CD14-positive monocyte (primary cell): ENCODE measurements at regions not wholly inside any gene's neighbourhood (a gene's known extent, or its start where the extent isn't known, plus 50 kb on each side); places are given as distances from the start of the nearest gene placed in this dataset.

Experiments used
- DNase-seq, 3 donors: peaks; one replicate each; pipeline ENCODE4 v3.0.0-alpha.2; 2011 to 2022
- H2AFZ ChIP-seq: 2 replicates; pipeline ENCODE4 v1.6.0; 2012; ENCODE audit warnings: mild to moderate bottlenecking, low read depth, low read length, inconsistent platforms; ENCODE audit not compliant: insufficient read depth, poor library complexity, severe bottlenecking
- H3K27ac ChIP-seq, 2 donors: 1 replicate in 1 of 2; 2 replicates in 1 of 2; pipeline ENCODE4 v1.5.1; 2012 to 2013; ENCODE audit warnings: low read length in 2 of 2, control low read depth in 1 of 2, inconsistent platforms in 1 of 2, low read depth in 1 of 2, mild to moderate bottlenecking in 1 of 2
- H3K27me3 ChIP-seq, 2 donors: one replicate each; pipeline versions ENCODE4 v1.6.0 to v1.6.1; 2011 to 2013; ENCODE audit warnings: low read length in 2 of 2; ENCODE audit not compliant: control insufficient read depth in 2 of 2, insufficient read depth in 2 of 2
- H3K36me3 ChIP-seq, 2 donors: replicated peaks in 1 of 2; 1 replicate in 1 of 2; 2 replicates in 1 of 2; pipeline versions ENCODE4 v1.5.1 to v1.6.1; 2012 to 2013; ENCODE audit warnings: low read length in 2 of 2, control low read depth in 1 of 2, inconsistent platforms in 1 of 2, mild to moderate bottlenecking in 1 of 2; ENCODE audit not compliant: insufficient read depth in 2 of 2, control insufficient read depth in 1 of 2
- H3K4me1 ChIP-seq, 2 donors: 1 replicate in 1 of 2; 2 replicates in 1 of 2; pipeline versions ENCODE4 v1.5.1 to v1.6.1; 2012 to 2013; ENCODE audit warnings: low read length in 2 of 2, control low read depth in 1 of 2, inconsistent platforms in 1 of 2, mild to moderate bottlenecking in 1 of 2, moderate library complexity in 1 of 2; ENCODE audit not compliant: insufficient read depth in 2 of 2, control insufficient read depth in 1 of 2
- H3K4me2 ChIP-seq: replicated peaks from 2 replicates; pipeline ENCODE3; 2012; ENCODE audit warnings: low read length, moderate library complexity, mild to moderate bottlenecking; ENCODE audit not compliant: poor library complexity, severe bottlenecking; ENCODE audit errors: extremely low read depth
- H3K4me3 ChIP-seq, 3 experiments: fragments of 200-600 bp in 1 of 3; sonication (generic) in 1 of 3; replicated peaks in 1 of 3; 1 replicate in 2 of 3; 2 replicates in 1 of 3; pipeline ENCODE4 v1.5.1; 2011 to 2013; ENCODE audit warnings: low read length in 3 of 3, mild to moderate bottlenecking in 3 of 3, control low read depth in 2 of 3, low read depth in 2 of 3, inconsistent platforms in 1 of 3, moderate library complexity in 1 of 3
- H3K79me2 ChIP-seq: 2 replicates; pipeline ENCODE4 v1.6.0; 2012; ENCODE audit warnings: mild to moderate bottlenecking, control low read depth, inconsistent platforms, low read length, moderate library complexity; ENCODE audit not compliant: insufficient read depth
- H3K9ac ChIP-seq: 2 replicates; pipeline ENCODE4 v1.6.0; 2017; ENCODE audit warnings: low read length, mild to moderate bottlenecking; ENCODE audit not compliant: insufficient read depth, poor library complexity, severe bottlenecking
- H3K9me3 ChIP-seq, 2 donors: replicated peaks in 1 of 2; 1 replicate in 1 of 2; 2 replicates in 1 of 2; pipeline versions ENCODE4 v1.5.1 to v1.6.1; 2012 to 2013; ENCODE audit warnings: low read length in 2 of 2, control low read depth in 1 of 2; ENCODE audit not compliant: control insufficient read depth in 1 of 2, insufficient read depth in 1 of 2
- H4K20me1 ChIP-seq: 2 replicates; pipeline ENCODE4 v1.6.0; 2012; ENCODE audit warnings: mild to moderate bottlenecking, low read length, control low read depth, moderate library complexity; ENCODE audit not compliant: insufficient read depth
- H3K27ac Mint-ChIP-seq, 7 donors: one replicate each; pipeline ENCODE4 v1.8.0; 2020; ENCODE audit warnings: mild to moderate bottlenecking in 7 of 7, mixed read lengths in 7 of 7, moderate library complexity in 6 of 7, inconsistent platforms in 2 of 7
- H3K27me3 Mint-ChIP-seq, 3 donors: one replicate each; pipeline ENCODE4 v1.8.0; 2021 to 2022; ENCODE audit warnings: low read depth in 3 of 3, mild to moderate bottlenecking in 3 of 3, mixed read lengths in 3 of 3, moderate library complexity in 3 of 3, inconsistent platforms in 1 of 3
- H3K36me3 Mint-ChIP-seq, 2 donors: one replicate each; pipeline ENCODE4 v1.8.0; 2020; ENCODE audit warnings: mixed read lengths in 2 of 2, inconsistent platforms in 1 of 2, mild to moderate bottlenecking in 1 of 2
- H3K4me1 Mint-ChIP-seq: one replicate; pipeline ENCODE4 v1.8.0; 2020; ENCODE audit warnings: mild to moderate bottlenecking, mixed read lengths
- H3K4me3 Mint-ChIP-seq, 2 donors: one replicate each; pipeline ENCODE4 v1.8.0; 2020; ENCODE audit warnings: mild to moderate bottlenecking in 2 of 2, mixed read lengths in 2 of 2, moderate library complexity in 1 of 2
- H3K9me3 Mint-ChIP-seq, 7 donors: one replicate each; pipeline ENCODE4 v1.8.0; 2020 to 2022; ENCODE audit warnings: mixed read lengths in 7 of 7, mild to moderate bottlenecking in 6 of 7, moderate library complexity in 6 of 7, inconsistent platforms in 2 of 7
- WGBS: methylation state at CpG from one replicate; pipeline ENCODE4 v1.1.5; 2013; ENCODE audit warnings: missing lambda C conversion rate; ENCODE audit not compliant: insufficient coverage; 5-methylcytosine and 5-hydroxymethylcytosine counted together
- intact Hi-C, 2 donors: fragments of 100-400 bp; cut with micrococcal nuclease; formaldehyde crosslinking; loops; one replicate each; pipeline versions ENCODE4 v1.15.0 to v1.15.1; 2023
- TF ChIP-seq, protein P1 (sequence below): fragments of 200-600 bp; IDR thresholded peaks from one replicate; pipeline ENCODE4 v1.8.0; 2022; ENCODE audit warnings: antibody characterized with exemption, mild to moderate bottlenecking

DNA sequence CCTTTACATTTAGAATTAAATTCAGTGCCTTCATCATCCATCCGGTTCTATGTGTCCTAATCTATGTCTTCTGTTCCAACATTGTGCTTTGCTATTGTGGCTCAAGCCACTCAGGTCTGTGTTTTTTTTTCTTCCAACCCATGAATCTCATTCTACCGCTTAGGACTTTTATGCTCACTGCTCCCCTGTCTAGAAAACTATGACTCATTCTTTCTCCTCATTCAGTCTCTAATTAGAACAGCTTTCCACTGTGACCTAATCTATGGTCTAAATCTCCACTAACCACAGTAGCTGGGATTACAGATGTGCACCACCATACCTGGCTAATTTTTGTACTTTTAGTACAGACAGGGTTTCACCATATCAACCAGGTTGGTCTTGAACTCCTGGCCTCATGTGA lies 418.7 kb downstream of the KCNJ2 start:
- WGBS = 85% methylated on average over 2 of the region's 2 CpGs
- intact Hi-C loops = no loop called here
- Mint-ChIP-seq H3K27ac (no peak overlapping the region), H3K4me1 (no peaks in the 10 kb centered on the region), H3K4me3 (no peak overlapping the region), H3K27me3 (peaks cover 0 to 1% (median 1%) of the 10 kb centered on the region in 3 donors), H3K9me3 (peaks cover 2 to 15% (median 10%) of the 10 kb centered on the region in 7 donors), H3K36me3 (no peaks in the 10 kb centered on the region)
- H3K36me3 ChIP-seq = no peaks in the 10 kb centered on the region
- no peaks in the 10 kb centered on the region for H3K27me3 ChIP-seq
- H3K79me2 ChIP-seq = no peaks in the 10 kb centered on the region
- H3K4me3 ChIP-seq = no peak overlapping the region
- H3K9me3 ChIP-seq = peaks cover 7 to 9% of the 10 kb centered on the region in 2 donors
- no peak overlapping the region for H3K4me2 ChIP-seq
- no peaks in the 10 kb centered on the region for H4K20me1 ChIP-seq
- H2AFZ ChIP-seq = no peak overlapping the region
- no peak overlapping the region for H3K9ac ChIP-seq
- H3K27ac ChIP-seq = no peak overlapping the region
- TF ChIP-seq, protein P1, sequence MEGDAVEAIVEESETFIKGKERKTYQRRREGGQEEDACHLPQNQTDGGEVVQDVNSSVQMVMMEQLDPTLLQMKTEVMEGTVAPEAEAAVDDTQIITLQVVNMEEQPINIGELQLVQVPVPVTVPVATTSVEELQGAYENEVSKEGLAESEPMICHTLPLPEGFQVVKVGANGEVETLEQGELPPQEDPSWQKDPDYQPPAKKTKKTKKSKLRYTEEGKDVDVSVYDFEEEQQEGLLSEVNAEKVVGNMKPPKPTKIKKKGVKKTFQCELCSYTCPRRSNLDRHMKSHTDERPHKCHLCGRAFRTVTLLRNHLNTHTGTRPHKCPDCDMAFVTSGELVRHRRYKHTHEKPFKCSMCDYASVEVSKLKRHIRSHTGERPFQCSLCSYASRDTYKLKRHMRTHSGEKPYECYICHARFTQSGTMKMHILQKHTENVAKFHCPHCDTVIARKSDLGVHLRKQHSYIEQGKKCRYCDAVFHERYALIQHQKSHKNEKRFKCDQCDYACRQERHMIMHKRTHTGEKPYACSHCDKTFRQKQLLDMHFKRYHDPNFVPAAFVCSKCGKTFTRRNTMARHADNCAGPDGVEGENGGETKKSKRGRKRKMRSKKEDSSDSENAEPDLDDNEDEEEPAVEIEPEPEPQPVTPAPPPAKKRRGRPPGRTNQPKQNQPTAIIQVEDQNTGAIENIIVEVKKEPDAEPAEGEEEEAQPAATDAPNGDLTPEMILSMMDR = no peak
- no peak for DNase-seq
- H3K4me1 ChIP-seq = no peaks in the 10 kb centered on the region

DNA sequence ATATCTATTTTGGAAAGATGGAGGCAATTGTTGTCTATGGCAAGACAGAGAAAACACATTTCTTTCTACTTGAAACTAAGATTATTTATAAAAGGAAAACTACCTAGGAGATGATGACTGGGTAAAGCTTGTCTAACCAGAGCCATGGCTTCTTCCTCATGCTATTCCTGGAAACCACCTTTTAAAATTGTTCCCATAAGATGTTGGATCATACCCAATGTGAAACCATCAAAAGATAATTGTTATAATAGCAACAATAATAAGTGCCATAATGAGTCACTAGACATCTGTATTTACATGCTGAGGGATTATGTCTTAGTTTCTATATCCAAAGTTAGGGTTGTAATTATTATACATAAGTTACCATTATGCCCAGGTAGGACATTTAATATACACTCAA lies 428.4 kb downstream of the KCNJ2 start:
- Histone ChIP-seq H3K27me3 (no peaks in the 10 kb centered on the region), H3K27ac (no peak overlapping the region), H4K20me1 (no peaks in the 10 kb centered on the region), H3K4me3 (no peak overlapping the region), H2AFZ (no peak overlapping the region), H3K4me2 (no peak overlapping the region), H3K79me2 (no peaks in the 10 kb centered on the region), H3K9me3 (no peaks in the 10 kb centered on the region), H3K9ac (no peak overlapping the region), H3K36me3 (no peaks in the 10 kb centered on the region), H3K4me1 (no peaks in the 10 kb centered on the region)
- no peaks in the 10 kb centered on the region for H3K36me3 Mint-ChIP-seq
- no peaks in the 10 kb centered on the region for H3K4me1 Mint-ChIP-seq
- TF ChIP-seq, protein P1 = no peak
- H3K4me3 Mint-ChIP-seq = no peak overlapping the region
- H3K27me3 Mint-ChIP-seq = peaks cover 0 to 1% (median 0%) of the 10 kb centered on the region in 3 donors
- peaks cover 0 to 7% (median 2%) of the 10 kb centered on the region in 7 donors for H3K9me3 Mint-ChIP-seq
- intact Hi-C loops = no loop called here
- H3K27ac Mint-ChIP-seq = no peak overlapping the region
- no peak for DNase-seq
